ENCODE measurements at regions not wholly inside any gene's neighbourhood (a gene's known extent, or its start where the extent isn't known, plus 50 kb on each side); places are given as distances from the start of the nearest gene placed in this dataset.
"Not testable (repeated sequence)": the region's sequence is repeated elsewhere in the genome, so short reads cannot be mapped to it uniquely, and the experiment has no call there.

DNA sequence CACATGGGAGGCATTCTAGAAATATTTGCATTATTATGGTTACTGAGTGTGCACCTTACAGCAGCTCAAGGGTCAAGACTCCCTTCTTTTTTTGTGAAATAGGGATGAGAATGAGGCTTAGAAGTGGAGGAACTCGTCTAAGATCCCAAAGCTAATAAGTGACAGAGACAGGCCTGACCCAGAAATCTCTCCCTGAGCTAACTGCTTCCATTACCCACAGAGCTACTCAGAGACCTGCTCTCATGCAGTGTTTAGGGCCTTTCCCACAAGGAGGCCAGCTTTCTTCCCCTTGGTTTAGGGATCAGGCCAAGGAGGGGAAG lies 301.7 kb downstream of the RPS24 start:
- no peak for DNase-seq (ENCODE audit: low read depth in 4 of 4, low spot score in 3 of 4)

- no peak for DNase-seq (ENCODE audit: low read depth in 4 of 4, low spot score in 3 of 4)
Measured at GRCh38 chr10:78335691-78336401, 302.2 kb downstream of the RPS24 start.

- no peak for DNase-seq (ENCODE audit: low read depth in 4 of 4, low spot score in 3 of 4)
Measured at GRCh38 chr10:78336402-78336791, 302.7 kb downstream of the RPS24 start.

GRCh38 chr10:78337016-78337415 lies 303.4 kb downstream of the RPS24 start:
- no peak for DNase-seq (ENCODE audit: low read depth in 4 of 4, low spot score in 3 of 4)

DNA sequence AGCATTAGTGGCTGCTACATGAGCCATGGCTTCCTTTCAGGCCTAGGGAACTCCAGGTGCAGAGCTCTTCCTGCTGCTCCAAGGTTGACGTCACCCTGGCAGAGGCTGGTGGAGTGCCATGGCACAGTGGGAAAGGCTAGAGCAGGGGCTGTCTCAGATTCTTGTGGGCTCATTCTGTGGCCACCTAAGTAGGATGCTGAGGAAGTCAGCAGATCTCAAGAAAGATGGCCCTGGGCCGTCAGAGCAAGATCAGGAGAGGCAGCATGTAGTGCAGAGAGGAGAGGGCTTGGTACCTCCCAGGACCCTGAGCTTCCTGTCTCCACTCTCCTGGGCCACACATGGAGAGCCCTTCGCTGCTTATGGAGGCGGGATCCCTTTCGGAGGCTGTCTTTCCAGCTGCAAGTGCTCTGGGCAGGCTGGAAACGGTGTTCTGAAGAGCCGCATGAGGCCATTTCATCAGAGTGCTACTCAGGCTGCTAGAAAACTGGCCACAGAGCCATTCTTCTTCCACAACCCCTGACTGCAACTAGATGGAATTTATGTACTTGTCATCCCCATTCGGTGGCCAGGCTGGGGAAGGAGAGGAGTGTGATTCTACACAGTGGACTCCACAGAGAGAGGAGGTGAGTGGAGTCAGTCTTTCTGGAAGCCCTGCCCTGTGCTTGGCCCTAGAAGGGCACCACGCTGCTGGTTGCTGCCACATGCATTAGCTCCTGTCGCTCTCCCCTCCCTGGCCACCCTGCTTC lies 304.2 kb downstream of the RPS24 start:
- DNase-seq (ENCODE audit: low read depth in 4 of 4, low spot score in 3 of 4), result no peak

GRCh38 chr10:78338717-78339116 lies 305.1 kb downstream of the RPS24 start:
- DNase-seq (ENCODE audit: low read depth in 4 of 4, low spot score in 3 of 4), result no peak

DNA sequence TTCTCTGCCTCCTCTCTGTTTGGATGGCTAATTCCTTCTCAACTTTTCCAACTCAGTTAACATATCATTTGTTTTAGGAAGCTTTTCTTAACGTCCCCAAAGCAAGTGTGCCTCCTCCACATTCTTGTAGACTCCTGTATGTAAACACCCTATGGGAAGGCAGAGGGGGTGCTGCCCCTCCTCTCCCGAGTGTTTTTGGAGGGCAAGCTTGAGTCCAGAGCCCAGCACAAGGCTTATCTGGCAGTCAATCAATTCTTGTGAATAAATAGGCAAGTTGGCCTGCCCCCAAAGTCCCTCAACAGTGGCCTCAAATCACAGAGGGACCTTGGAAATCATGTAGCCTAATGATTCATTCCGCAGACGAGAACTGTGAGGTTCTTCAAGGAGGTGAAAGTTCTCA lies 305.6 kb downstream of the RPS24 start:
- DNase-seq (ENCODE audit: low read depth in 4 of 4, low spot score in 3 of 4), result no peak

DNA sequence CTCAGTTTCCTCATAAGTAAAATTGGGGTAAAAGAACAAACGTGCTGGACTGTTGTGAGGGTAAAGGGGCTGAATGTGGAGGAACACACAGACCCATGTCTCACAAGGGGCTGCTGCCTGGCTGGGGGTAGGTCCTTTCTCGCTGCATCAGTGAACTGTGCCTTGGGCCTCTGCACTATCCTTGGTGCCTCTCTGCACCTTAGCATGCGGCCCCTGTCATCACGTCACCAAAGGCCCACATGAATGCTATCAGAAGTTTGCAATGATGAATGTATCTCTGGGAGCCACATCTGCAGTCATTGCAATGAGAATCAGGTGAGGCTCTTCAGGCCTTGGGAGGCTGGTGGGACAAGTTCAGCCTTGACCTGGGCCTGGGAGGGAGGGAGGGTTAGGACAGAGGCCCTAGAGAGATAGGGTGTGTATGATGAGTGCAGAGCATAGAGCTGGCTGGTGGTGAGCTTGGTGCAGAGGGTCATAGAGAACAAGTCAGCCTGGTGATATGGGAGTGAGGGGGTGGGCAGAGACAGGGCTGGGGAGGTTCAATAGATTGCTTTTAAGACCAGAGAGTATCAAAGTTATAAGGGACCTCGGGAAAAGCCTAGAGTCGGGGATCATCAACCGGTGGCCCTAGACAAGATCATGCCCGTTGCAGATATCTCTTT lies 308.4 kb downstream of the RPS24 start:
- no peak for DNase-seq (ENCODE audit: low read depth in 4 of 4, low spot score in 3 of 4)

DNA sequence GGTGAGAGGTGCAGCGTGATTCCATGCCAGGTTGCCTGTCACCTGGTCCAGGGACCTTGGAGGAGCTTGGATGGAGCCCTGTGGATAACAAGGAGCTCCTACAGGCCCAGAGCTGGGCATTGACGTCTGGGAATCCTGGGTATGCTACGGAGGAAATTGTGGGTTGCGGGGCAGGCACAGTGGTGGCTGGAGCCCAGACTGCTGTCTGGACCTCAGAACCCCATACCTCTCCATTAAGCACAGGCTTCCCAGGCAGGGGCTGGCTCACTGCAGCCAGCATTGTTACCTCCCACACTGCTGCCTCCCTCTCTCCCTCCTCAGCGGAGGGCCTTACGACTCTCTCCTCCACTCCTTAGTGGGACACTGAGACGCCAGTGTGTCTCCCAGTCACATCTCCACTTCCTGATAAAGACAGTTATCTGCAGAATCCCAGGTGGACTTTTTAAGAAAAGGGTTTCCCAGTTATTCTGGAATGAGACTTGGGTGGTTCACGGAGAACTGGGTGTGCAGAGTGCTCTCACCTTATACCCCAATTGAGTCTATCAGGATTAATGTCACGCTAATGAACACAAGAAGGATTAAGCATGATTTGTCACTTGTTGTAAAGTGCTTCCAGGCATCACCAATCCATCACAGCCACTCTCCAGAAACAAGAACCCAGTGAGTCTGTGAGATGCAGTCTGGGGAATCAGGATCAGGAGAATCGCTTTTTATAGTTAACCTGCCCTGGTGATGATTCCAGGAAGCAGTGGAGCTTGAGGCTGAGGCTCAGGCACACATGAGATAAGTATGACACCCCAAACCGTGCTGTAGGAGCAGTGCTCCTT lies 309.4 kb downstream of the RPS24 start:
- no peak for DNase-seq (ENCODE audit: low read depth in 4 of 4, low spot score in 3 of 4)

DNA sequence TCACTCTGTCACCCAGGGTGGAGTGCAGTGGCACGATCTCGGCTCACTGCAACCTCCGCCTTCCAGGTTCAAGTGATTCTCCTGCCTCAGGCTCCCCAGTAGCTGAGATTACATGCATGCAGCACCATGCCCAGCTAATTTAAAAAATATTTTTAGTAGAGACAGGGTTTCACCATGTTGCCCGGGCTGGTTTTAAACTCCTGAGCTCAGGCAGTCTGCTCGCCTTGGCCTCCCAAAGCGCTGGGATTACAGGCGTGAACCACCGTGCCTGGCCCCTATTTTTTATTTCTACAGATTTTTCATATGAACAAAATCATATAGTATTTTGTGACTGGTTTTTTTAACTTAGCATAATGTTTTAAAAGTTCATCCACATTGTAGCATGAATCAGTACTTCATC lies 310.6 kb downstream of the RPS24 start:
- not testable (repeated sequence) for DNase-seq (ENCODE audit: low read depth in 4 of 4, low spot score in 3 of 4)

GRCh38 chr10:78345515-78345914 lies 311.9 kb downstream of the RPS24 start:
- not testable (repeated sequence) for DNase-seq (ENCODE audit: low read depth in 4 of 4, low spot score in 3 of 4)

DNA sequence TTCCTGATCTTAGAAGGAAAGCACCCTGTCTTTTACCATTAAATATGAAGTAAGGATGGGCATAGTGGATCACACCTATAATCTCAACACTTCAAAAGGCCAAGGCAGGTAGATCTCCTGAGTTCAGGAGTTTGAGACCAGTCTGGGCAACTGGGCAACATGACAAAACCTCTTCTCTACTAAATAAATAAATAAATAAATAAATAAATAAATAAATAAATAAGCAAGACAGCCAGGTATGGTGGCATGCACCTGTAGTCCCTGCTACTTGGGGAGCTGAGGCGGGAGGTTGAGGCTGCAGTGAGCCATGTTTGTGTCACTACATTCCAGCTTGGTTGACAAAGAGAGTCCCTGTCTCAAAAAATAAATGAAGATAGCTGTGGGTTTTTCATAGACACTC lies 313.1 kb downstream of the RPS24 start:
- DNase-seq (ENCODE audit: low read depth in 4 of 4, low spot score in 3 of 4), result no peak

DNA sequence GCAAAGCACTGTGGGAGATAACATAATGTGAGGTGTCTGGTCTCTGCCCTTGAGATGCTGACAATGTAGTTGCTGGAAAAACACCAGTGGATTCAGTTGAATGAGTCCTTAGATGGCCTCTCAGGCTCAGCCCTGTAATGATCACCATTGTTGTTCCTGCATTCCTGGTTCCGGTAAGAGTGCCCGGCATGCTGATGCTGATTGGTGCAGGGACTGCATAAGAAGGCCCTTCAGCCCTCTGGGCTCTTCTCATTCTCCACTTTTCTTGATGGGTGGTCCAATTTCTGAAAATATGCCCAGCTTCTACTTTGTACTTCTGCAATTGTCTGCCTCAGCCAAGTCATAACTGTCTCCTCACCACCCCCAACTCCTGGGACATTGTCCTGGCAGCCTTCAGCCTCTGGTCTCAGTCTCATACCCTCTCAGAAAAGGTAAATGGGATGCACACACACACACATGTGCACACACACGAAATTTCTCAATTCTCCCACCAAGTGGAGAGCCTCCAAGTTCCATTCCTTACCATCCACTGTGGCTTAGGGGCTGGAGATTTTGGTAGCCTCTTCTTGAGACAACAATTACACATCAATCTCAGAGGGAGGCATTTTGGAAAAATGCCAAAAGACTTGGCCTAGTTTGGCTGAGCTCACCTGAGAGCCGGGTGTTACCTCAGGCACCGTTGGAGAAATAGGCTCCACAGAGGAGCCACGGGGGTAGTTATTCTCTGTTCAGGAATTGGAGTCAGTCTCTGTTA lies 314.9 kb downstream of the RPS24 start:
- no peak for DNase-seq (ENCODE audit: low read depth in 4 of 4, low spot score in 3 of 4)

DNA sequence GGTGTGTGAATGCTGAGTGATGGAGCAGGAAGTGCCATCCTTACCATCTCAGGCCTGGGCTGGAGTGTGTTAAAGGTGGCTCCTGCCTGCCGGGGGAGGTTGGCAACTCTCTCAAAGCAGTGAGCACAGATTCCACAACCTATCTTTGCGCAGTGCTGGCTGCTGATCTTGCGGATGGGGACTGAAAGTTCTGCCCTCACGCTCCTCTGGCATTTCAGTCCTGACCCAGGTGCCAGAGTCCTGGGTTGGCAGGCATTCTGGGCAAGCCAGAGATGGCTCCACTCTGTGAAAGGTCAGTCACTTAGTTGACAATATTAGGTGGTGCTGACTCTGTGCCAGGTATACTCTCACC lies 315.5 kb downstream of the RPS24 start:
- no peak for DNase-seq (ENCODE audit: low read depth in 4 of 4, low spot score in 3 of 4)

- DNase-seq (ENCODE audit: low read depth in 4 of 4, low spot score in 3 of 4), result no peak
Measured at GRCh38 chr10:78349911-78350663, 316.4 kb downstream of the RPS24 start.

- DNase-seq (ENCODE audit: low read depth in 4 of 4, low spot score in 3 of 4), result no peak
Measured at GRCh38 chr10:78351283-78351682, 317.6 kb downstream of the RPS24 start.

- DNase-seq (ENCODE audit: low read depth in 4 of 4, low spot score in 3 of 4), result no peak
Measured at GRCh38 chr10:78351809-78352208, 318.1 kb downstream of the RPS24 start.

- no peak for DNase-seq (ENCODE audit: low read depth in 4 of 4, low spot score in 3 of 4)
Measured at GRCh38 chr10:78353636-78354035, 320.0 kb downstream of the RPS24 start.

DNA sequence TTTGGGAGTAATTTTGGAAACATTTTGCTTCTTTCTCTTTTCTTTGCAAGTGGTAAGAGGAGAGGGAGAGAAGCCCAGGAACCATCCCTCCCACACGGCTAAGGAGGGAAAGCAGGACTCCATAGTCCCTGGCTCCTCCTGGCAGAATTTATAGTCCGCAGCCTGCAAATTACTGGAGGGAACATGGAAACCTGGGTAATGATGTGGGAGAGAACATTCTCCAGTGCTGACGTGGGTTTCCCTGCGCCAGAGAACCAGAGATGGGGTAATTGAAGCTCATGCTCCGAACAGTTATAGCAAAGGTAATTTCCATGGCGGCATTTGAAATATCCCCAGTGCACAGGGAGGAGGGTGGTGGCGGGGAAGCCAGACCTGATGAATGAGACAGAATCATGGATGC lies 320.4 kb downstream of the RPS24 start:
- DNase-seq (ENCODE audit: low read depth in 4 of 4, low spot score in 3 of 4), result peak in 1 of 4 donors; percentile 55

Measured in left renal pelvis (tissue), 4 donors.